H1 (cell line): ENCODE measurements at regions not wholly inside any gene's neighbourhood (a gene's known extent, or its start where the extent isn't known, plus 50 kb on each side); places are given as distances from the start of the nearest gene placed in this dataset.

Experiments
- CTCF ChIA-PET: fragments of 300-600 bp; sonication (Branson Sonifier 250); formaldehyde crosslinking; loops from one replicate; lab custom pipeline; 2021; ENCODE audit not compliant: partially characterized antibody; lab: Charles Lee
- POLR2A ChIA-PET: fragments of 300-600 bp; sonication (Branson Sonifier 250); formaldehyde crosslinking; loops from one replicate; lab custom pipeline; 2021; ENCODE audit warnings: inconsistent platforms; ENCODE audit not compliant: partially characterized antibody; lab: Charles Lee
- DNase-seq, 2 experiments: peaks; one replicate each; pipeline versions ENCODE4 v3.0.0 to v3.0.0-alpha.2; 2010 to 2022; ENCODE audit warnings: low spot score in 2 of 2, low read depth in 1 of 2, mixed read lengths in 1 of 2
- FAIRE-seq: peaks from 2 replicates; lab custom pipeline; 2011; peaks lifted over from hg19 to GRCh38; lab: Jason Lieb, UNC
- H2AFZ ChIP-seq: 2 replicates; pipeline ENCODE4 v1.8.1; 2012; ENCODE audit warnings: low read length, inconsistent platforms
- H2AK5ac ChIP-seq: 2 replicates; pipeline ENCODE4 v1.6.1; 2013; ENCODE audit warnings: low read depth, low read length
- H2BK120ac ChIP-seq: replicated peaks from 2 replicates; pipeline ENCODE3; 2013; ENCODE audit warnings: low read depth, low read length, inconsistent platforms
- H2BK12ac ChIP-seq: 2 replicates; pipeline ENCODE4 v1.6.1; 2013; ENCODE audit warnings: low read depth, low read length
- H2BK15ac ChIP-seq: 2 replicates; pipeline ENCODE4 v1.6.1; 2013; ENCODE audit warnings: low read length
- H2BK20ac ChIP-seq: 2 replicates; pipeline ENCODE4 v1.6.1; 2013; ENCODE audit warnings: low read length
- H2BK5ac ChIP-seq: 2 replicates; pipeline ENCODE4 v1.6.1; 2013; ENCODE audit warnings: low read depth, low read length
- H3K14ac ChIP-seq: 2 replicates; pipeline ENCODE4 v1.6.1; 2013; ENCODE audit warnings: inconsistent platforms; ENCODE audit not compliant: insufficient read length
- H3K18ac ChIP-seq: 2 replicates; pipeline ENCODE4 v1.6.1; 2013; ENCODE audit warnings: low read length; ENCODE audit errors: extremely low read depth
- H3K23ac ChIP-seq: 2 replicates; pipeline ENCODE4 v1.6.1; 2013; ENCODE audit warnings: inconsistent platforms; ENCODE audit not compliant: insufficient read length
- H3K23me2 ChIP-seq: 2 replicates; pipeline ENCODE4 v1.6.1; 2013; ENCODE audit warnings: low read depth, low read length
- H3K27ac ChIP-seq: 2 replicates; pipeline ENCODE4 v1.6.1; 2011; ENCODE audit warnings: low read depth, low read length, inconsistent platforms
- H3K27me3 ChIP-seq, 4 experiments: replicated peaks in 1 of 4; 1 replicate in 1 of 4; 2 replicates in 3 of 4; pipeline versions ENCODE4 v1.6.1 to v1.8.1; 2011 to 2013; ENCODE audit warnings: low read length in 3 of 4, mild to moderate bottlenecking in 3 of 4, inconsistent platforms in 2 of 4, mixed read lengths in 2 of 4, moderate library complexity in 1 of 4; ENCODE audit not compliant: control insufficient read depth in 3 of 4, insufficient read depth in 3 of 4; ENCODE audit errors: extremely low read depth in 1 of 4
- H3K36me3 ChIP-seq, 4 experiments: 2 replicates each; pipeline versions ENCODE4 v1.6.1 to v1.8.1; 2011 to 2013; ENCODE audit warnings: mild to moderate bottlenecking in 4 of 4, low read length in 3 of 4, moderate library complexity in 2 of 4, control low read depth in 1 of 4, inconsistent platforms in 1 of 4; ENCODE audit not compliant: insufficient read depth in 4 of 4, control insufficient read depth in 2 of 4
- H3K4ac ChIP-seq: replicated peaks from 2 replicates; pipeline ENCODE3; 2013; ENCODE audit warnings: low read length, low read depth, mixed read lengths, inconsistent platforms; ENCODE audit not compliant: insufficient read length
- H3K4me1 ChIP-seq, 4 experiments: replicated peaks in 1 of 4; 1 replicate in 1 of 4; 2 replicates in 3 of 4; pipeline versions ENCODE4 v1.6.1 to v1.8.1; 2011 to 2013; ENCODE audit warnings: low read length in 3 of 4, inconsistent platforms in 2 of 4, mixed read lengths in 1 of 4; ENCODE audit not compliant: insufficient read depth in 4 of 4, control insufficient read depth in 3 of 4
- H3K4me2 ChIP-seq, 2 experiments: 2 replicates each; pipeline versions ENCODE4 v1.6.1 to v1.8.1; 2011 to 2013; ENCODE audit warnings: low read depth in 2 of 2, low read length in 2 of 2, control low read depth in 1 of 2, inconsistent platforms in 1 of 2, mild to moderate bottlenecking in 1 of 2; ENCODE audit not compliant: insufficient read depth in 1 of 2
- H3K4me3 ChIP-seq, 4 experiments: fragments of 200-600, 300-600 bp in 1 of 4; sonication (generic), shearing (Covaris generic), sonication (Bioruptor Twin) in 1 of 4; 2 replicates each; pipeline versions ENCODE4 v1.5.1 to v1.8.1; 2011 to 2016; ENCODE audit warnings: low read length in 4 of 4, low read depth in 3 of 4, control low read depth in 2 of 4, inconsistent platforms in 2 of 4, mild to moderate bottlenecking in 2 of 4, mixed read lengths in 1 of 4, moderate library complexity in 1 of 4; ENCODE audit not compliant: insufficient read depth in 2 of 4; ENCODE audit errors: extremely low read depth in 1 of 4
- H3K56ac ChIP-seq: replicated peaks from 2 replicates; pipeline ENCODE3; 2013; ENCODE audit warnings: low read depth, mild to moderate bottlenecking, mixed read lengths, low read length, inconsistent platforms; ENCODE audit not compliant: insufficient read length
- H3K79me1 ChIP-seq: 2 replicates; pipeline ENCODE4 v1.6.1; 2013; ENCODE audit warnings: low read depth, low read length, control low read depth
- H3K79me2 ChIP-seq, 2 experiments: 2 replicates each; pipeline versions ENCODE4 v1.6.1 to v1.8.1; 2012 to 2013; ENCODE audit warnings: low read length in 2 of 2, mild to moderate bottlenecking in 2 of 2, inconsistent platforms in 1 of 2; ENCODE audit not compliant: insufficient read depth in 2 of 2, control insufficient read depth in 1 of 2
- H3K9ac ChIP-seq, 4 experiments: replicated peaks in 1 of 4; 1 replicate in 1 of 4; 2 replicates in 3 of 4; pipeline versions ENCODE4 v1.6.1 to v1.8.1; 2011 to 2013; ENCODE audit warnings: low read depth in 3 of 4, low read length in 3 of 4, control low read depth in 2 of 4, mild to moderate bottlenecking in 2 of 4, moderate library complexity in 2 of 4, inconsistent platforms in 1 of 4; ENCODE audit errors: extremely low read depth in 1 of 4
- H3K9me3 ChIP-seq, 2 experiments: 2 replicates each; pipeline versions ENCODE4 v1.6.1 to v1.8.1; 2012 to 2013; ENCODE audit warnings: mild to moderate bottlenecking in 2 of 2, moderate library complexity in 2 of 2, control low read depth in 1 of 2, inconsistent platforms in 1 of 2, low read depth in 1 of 2, low read length in 1 of 2, mixed read lengths in 1 of 2; ENCODE audit not compliant: insufficient read depth in 2 of 2
- H4K20me1 ChIP-seq, 2 experiments: replicated peaks in 1 of 2; 2 replicates each; pipeline versions ENCODE3 to v1.8.1; 2011 to 2013; ENCODE audit warnings: inconsistent platforms in 2 of 2, low read length in 2 of 2, mild to moderate bottlenecking in 1 of 2; ENCODE audit not compliant: insufficient read depth in 2 of 2, control insufficient read depth in 1 of 2
- H4K5ac ChIP-seq: 2 replicates; pipeline ENCODE4 v1.6.1; 2013; ENCODE audit warnings: low read length, low read depth, mixed read lengths, inconsistent platforms; ENCODE audit not compliant: insufficient read length
- H4K8ac ChIP-seq: 2 replicates; pipeline ENCODE4 v1.8.0; 2013; ENCODE audit warnings: mild to moderate bottlenecking, moderate library complexity, low read length, inconsistent platforms; ENCODE audit not compliant: insufficient read depth; ENCODE audit errors: extremely low read depth
- H4K91ac ChIP-seq: replicated peaks from 2 replicates; pipeline ENCODE3; 2013; ENCODE audit warnings: low read length, mixed read lengths, inconsistent platforms; ENCODE audit not compliant: insufficient read length
- EP300 ChIP-seq, 2 experiments: IDR thresholded peaks; 1 replicate in 1 of 2; 2 replicates in 1 of 2; pipeline ENCODE4 v1.6.1; 2011 to 2012; ENCODE audit warnings: low read depth in 2 of 2, low read length in 2 of 2, mild to moderate bottlenecking in 2 of 2, borderline replicate concordance in 1 of 2, inconsistent platforms in 1 of 2, moderate library complexity in 1 of 2
- FOSL1 ChIP-seq: IDR thresholded peaks from 2 replicates; pipeline ENCODE4 v1.6.1; 2011; ENCODE audit warnings: mild to moderate bottlenecking, low read depth, low read length, moderate library complexity; ENCODE audit not compliant: insufficient read depth
- GTF2F1 ChIP-seq: IDR thresholded peaks from 2 replicates; pipeline ENCODE4 v1.6.1; 2012; ENCODE audit warnings: low read depth, low read length, improper control_type of control experiment, borderline replicate concordance
- HDAC2 ChIP-seq, 2 experiments: fragments of 300-600 bp in 1 of 2; sonication (generic) in 1 of 2; IDR thresholded peaks; 2 replicates each; pipeline ENCODE4 v1.6.1; 2011 to 2012; ENCODE audit warnings: low read depth in 2 of 2, low read length in 2 of 2, mild to moderate bottlenecking in 2 of 2, moderate library complexity in 2 of 2, borderline replicate concordance in 1 of 2, inconsistent platforms in 1 of 2
- KDM5A ChIP-seq: fragments of 200-600 bp; IDR thresholded peaks from 2 replicates; pipeline ENCODE4 v1.7.1; 2012; ENCODE audit warnings: mild to moderate bottlenecking, low read length, inconsistent platforms, mixed read lengths
- SIN3A ChIP-seq, 2 experiments: IDR thresholded peaks in 1 of 2; conservative IDR thresholded peaks in 1 of 2; 2 replicates each; pipeline ENCODE4 v1.6.1; 2011 to 2012; ENCODE audit warnings: low read length in 2 of 2, improper control_type of control experiment in 1 of 2, low read depth in 1 of 2, mild to moderate bottlenecking in 1 of 2
- SIRT6 ChIP-seq: IDR thresholded peaks from one replicate; pipeline ENCODE4 v1.7.1; 2012; ENCODE audit warnings: low read length, inconsistent platforms
- SRF ChIP-seq: IDR thresholded peaks from 2 replicates; pipeline ENCODE4 v1.6.1; 2011; ENCODE audit warnings: mild to moderate bottlenecking, low read depth, low read length, moderate library complexity
- TCF12 ChIP-seq: IDR thresholded peaks from 2 replicates; pipeline ENCODE4 v1.6.1; 2011; ENCODE audit warnings: low read depth, mild to moderate bottlenecking, low read length
- WGBS, 2 experiments: shearing (Covaris generic) in 1 of 2; methylation state at CpG; one replicate each; pipeline versions ENCODE4 v1.1.6 to v1.1.7; 2013 to 2015; ENCODE audit warnings: low lambda C conversion rate in 2 of 2, mixed read lengths in 2 of 2, inconsistent platforms in 1 of 2, low coverage in 1 of 2, missing lambda C conversion rate in 1 of 2; ENCODE audit not compliant: insufficient replicate concordance in 2 of 2, insufficient coverage in 1 of 2, insufficient read length in 1 of 2; ENCODE audit errors: extremely low coverage in 1 of 2, missing lambda C conversion rate in 1 of 2; 5-methylcytosine and 5-hydroxymethylcytosine counted together
- TF ChIP-seq, protein P1 (sequence below): IDR thresholded peaks from 2 replicates; pipeline ENCODE4 v1.6.1; 2011; ENCODE audit warnings: low read depth, mild to moderate bottlenecking, low read length; ENCODE audit not compliant: insufficient read depth

DNA sequence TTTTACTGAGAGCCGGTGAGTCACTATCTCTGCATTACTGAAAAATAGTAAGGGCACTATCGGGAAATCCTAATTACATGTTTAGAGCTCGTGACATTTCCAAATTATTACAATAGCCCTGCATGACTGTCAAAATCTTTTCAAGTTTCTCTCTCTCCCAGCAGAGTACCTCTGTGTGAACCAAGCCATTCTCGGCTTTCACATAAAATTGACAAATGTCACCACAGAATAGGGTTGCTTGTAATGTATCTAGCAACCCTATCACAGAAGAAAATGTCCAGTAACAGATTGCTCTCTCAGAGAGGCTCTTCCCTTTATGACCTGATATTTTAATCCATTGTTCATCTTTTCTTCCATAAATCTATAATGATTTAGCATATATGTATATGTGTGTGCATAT is 144.8 kb upstream of the GNPDA2 start:
- Histone ChIP-seq H3K4me2 (no peak overlapping the region), H4K8ac (no peak overlapping the region), H3K27ac (no peak overlapping the region), H3K4me1 (0 out of 7 replicates have a peak, but pooled peaks cover 0 to 2% (median 0%) of the 10 kb centered on the region in 4 experiments), H4K20me1 (no peaks in the 10 kb centered on the region), H3K18ac (no peak overlapping the region), H3K14ac (no peak overlapping the region), H3K9me3 (no peaks in the 10 kb centered on the region), H3K4ac (no peak overlapping the region), H3K27me3 (no peaks in the 10 kb centered on the region), H3K36me3 (no peaks in the 10 kb centered on the region), H4K91ac (no peak overlapping the region), H3K9ac (no peak overlapping the region), H2BK120ac (no peak overlapping the region), H2BK20ac (no peak overlapping the region), H3K23ac (no peak overlapping the region), H4K5ac (no peak overlapping the region), H2BK5ac (no peak overlapping the region), H3K23me2 (no peaks in the 10 kb centered on the region), H2BK15ac (no peak overlapping the region), H3K79me1 (no peaks in the 10 kb centered on the region), H2AK5ac (no peak overlapping the region), H3K4me3 (no peak overlapping the region), H2AFZ (no peak overlapping the region), H2BK12ac (no peak overlapping the region), H3K79me2 (no peaks in the 10 kb centered on the region), H3K56ac (no peak overlapping the region)
- WGBS, 2 experiments: 87% methylated on average over 4 of the region's 4 CpGs; no CpG with 5 or more reads in 1 of the 2 experiments
- no peak for DNase-seq
- POLR2A ChIA-PET: no interaction called here
- TF ChIP-seq EP300 (IDR thresholded peaks at IDR 0.05; ENCODE audit: borderline replicate concordance in 1 of 2, low read depth in 2 of 2, low read length in 2 of 2) (no peak), SIN3A (conservative IDR thresholded peaks at IDR 0.05 in 1 of 2, IDR thresholded peaks at IDR 0.05 in 1 of 2; ENCODE audit: low read depth in 1 of 2, low read length in 2 of 2) (no peak), FOSL1 (no peak), KDM5A (no peak), TCF12 (no peak), SRF (no peak), SIRT6 (no peak), HDAC2 (IDR thresholded peaks at IDR 0.05; ENCODE audit: borderline replicate concordance in 1 of 2, low read depth in 2 of 2, low read length in 2 of 2) (no peak), GTF2F1 (no peak)
- TF ChIP-seq, protein P1, sequence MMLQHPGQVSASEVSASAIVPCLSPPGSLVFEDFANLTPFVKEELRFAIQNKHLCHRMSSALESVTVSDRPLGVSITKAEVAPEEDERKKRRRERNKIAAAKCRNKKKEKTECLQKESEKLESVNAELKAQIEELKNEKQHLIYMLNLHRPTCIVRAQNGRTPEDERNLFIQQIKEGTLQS: no peak
- FAIRE-seq: no peak
- CTCF ChIA-PET: interaction anchor here (2.0 to 2.2 kb wide), 2 partner anchors 9 to 78 kb away, joined by 5 to 7 read pairs; no protein-coding TSS in a partner anchor
